WTC11 (cell line): ENCODE measurements at regions not wholly inside any gene's neighbourhood (a gene's known extent, or its start where the extent isn't known, plus 50 kb on each side); places are given as distances from the start of the nearest gene placed in this dataset.

Experiments used
- ATAC-seq: fragments of 200-7000 bp; cut with Tn5 transposase; 2 replicates; pipeline ENCODE4 v1.10.0; 2021; ENCODE audit warnings: mild to moderate bottlenecking, moderate library complexity
- CTCF ChIA-PET: fragments of 300-600 bp; sonication (Branson Sonifier 250); formaldehyde crosslinking; loops from one replicate; lab custom pipeline; 2021; ENCODE audit warnings: antibody characterized with exemption; lab: Charles Lee
- POLR2A ChIA-PET: fragments of 350-600 bp; sonication (Branson Sonifier 250); formaldehyde crosslinking; loops from one replicate; lab custom pipeline; 2021; ENCODE audit warnings: antibody characterized with exemption; lab: Charles Lee
- DNase-seq: peaks from one replicate; pipeline ENCODE4 v3.0.0; 2021; ENCODE audit warnings: low spot score
- H3K27ac Mint-ChIP-seq: 2 replicates; pipeline ENCODE4 v1.8.0; 2021; ENCODE audit warnings: mixed read lengths
- H3K27me3 Mint-ChIP-seq: 2 replicates; pipeline ENCODE4 v1.8.0; 2021; ENCODE audit warnings: low read depth, mild to moderate bottlenecking, moderate library complexity, mixed read lengths
- H3K36me3 Mint-ChIP-seq: 2 replicates; pipeline ENCODE4 v1.8.0; 2021; ENCODE audit warnings: mixed read lengths
- H3K4me1 Mint-ChIP-seq: 2 replicates; pipeline ENCODE4 v1.8.0; 2022; ENCODE audit warnings: mixed read lengths
- H3K4me3 Mint-ChIP-seq: 2 replicates; pipeline ENCODE4 v1.8.0; 2021; ENCODE audit warnings: mild to moderate bottlenecking, moderate library complexity, mixed read lengths
- H3K9me3 Mint-ChIP-seq: 2 replicates; pipeline ENCODE4 v1.8.0; 2021; ENCODE audit warnings: mixed read lengths
- AFF4 ChIP-seq: sonication (generic); formaldehyde crosslinking; IDR thresholded peaks from 2 replicates; pipeline ENCODE4 v1.8.1; 2023; ENCODE audit warnings: mild to moderate bottlenecking, missing genetic modification reagents, borderline replicate concordance
- E2F5 ChIP-seq: sonication (generic); formaldehyde crosslinking; IDR thresholded peaks from 2 replicates; pipeline ENCODE4 v1.8.1; 2022; ENCODE audit warnings: mild to moderate bottlenecking, moderate library complexity, missing genetic modification reagents
- EMX1 ChIP-seq: fragments of 250-450 bp; sonication (Bioruptor Pico); IDR thresholded peaks from 2 replicates; pipeline ENCODE4 v1.8.0; 2021; ENCODE audit warnings: mild to moderate bottlenecking
- MAX ChIP-seq: sonication (generic); formaldehyde crosslinking; IDR thresholded peaks from 2 replicates; pipeline ENCODE4 v1.8.0; 2022; ENCODE audit warnings: mild to moderate bottlenecking, missing genetic modification reagents
- MXD4 ChIP-seq: fragments of 250-450 bp; sonication (Bioruptor Pico); IDR thresholded peaks from 2 replicates; pipeline ENCODE4 v1.8.0; 2021; ENCODE audit warnings: mild to moderate bottlenecking, moderate library complexity, borderline replicate concordance
- NFE2L1 ChIP-seq: sonication (generic); formaldehyde crosslinking; IDR thresholded peaks from 2 replicates; pipeline ENCODE4 v1.8.1; 2023; ENCODE audit warnings: missing genetic modification reagents
- SMAD4 ChIP-seq: sonication (generic); formaldehyde crosslinking; IDR thresholded peaks from 2 replicates; pipeline ENCODE4 v1.8.0; 2022; ENCODE audit warnings: mild to moderate bottlenecking, missing genetic modification reagents
- SOX15 ChIP-seq: fragments of 250-450 bp; sonication (Bioruptor Pico); IDR thresholded peaks from 2 replicates; pipeline ENCODE4 v1.9.0; 2021; ENCODE audit warnings: mild to moderate bottlenecking
- TEAD1 ChIP-seq: sonication (generic); formaldehyde crosslinking; IDR thresholded peaks from 2 replicates; pipeline ENCODE4 v1.8.0; 2022; ENCODE audit warnings: mild to moderate bottlenecking, missing genetic modification reagents
- TP53 ChIP-seq: sonication (generic); formaldehyde crosslinking; IDR thresholded peaks from 2 replicates; pipeline ENCODE4 v1.8.1; 2023; ENCODE audit warnings: mild to moderate bottlenecking, missing genetic modification reagents
- USF1 ChIP-seq: sonication (generic); formaldehyde crosslinking; IDR thresholded peaks from 2 replicates; pipeline ENCODE4 v1.8.0; 2022; ENCODE audit warnings: mild to moderate bottlenecking, missing genetic modification reagents
- ZBTB21 ChIP-seq: sonication (generic); formaldehyde crosslinking; IDR thresholded peaks from 2 replicates; pipeline ENCODE4 v1.8.1; 2023; ENCODE audit warnings: mild to moderate bottlenecking, missing genetic modification reagents, borderline replicate concordance
- ZNF121 ChIP-seq: sonication (generic); formaldehyde crosslinking; IDR thresholded peaks from 2 replicates; pipeline ENCODE4 v1.8.0; 2023; ENCODE audit warnings: missing genetic modification reagents
- ZNF219 ChIP-seq: sonication (generic); formaldehyde crosslinking; IDR thresholded peaks from 2 replicates; pipeline ENCODE4 v1.8.0; 2023; ENCODE audit warnings: missing genetic modification reagents, mild to moderate bottlenecking, borderline replicate concordance
- ZNF263 ChIP-seq: sonication (generic); formaldehyde crosslinking; IDR thresholded peaks from 2 replicates; pipeline ENCODE4 v1.8.1; 2022; ENCODE audit warnings: low read depth, mild to moderate bottlenecking, moderate library complexity, missing genetic modification reagents
- ZNF317 ChIP-seq: sonication (generic); formaldehyde crosslinking; IDR thresholded peaks from 2 replicates; pipeline ENCODE4 v1.8.1; 2023; ENCODE audit warnings: low read depth, mild to moderate bottlenecking, moderate library complexity, missing genetic modification reagents, borderline replicate concordance
- ZNF423 ChIP-seq: fragments of 250-450 bp; sonication (Bioruptor Pico); IDR thresholded peaks from 2 replicates; pipeline ENCODE4 v2.1.2; 2022; ENCODE audit warnings: mild to moderate bottlenecking, moderate library complexity
- ZNF671 ChIP-seq: fragments of 250-450 bp; sonication (Bioruptor Pico); IDR thresholded peaks from 2 replicates; pipeline ENCODE4 v1.8.0; 2021; ENCODE audit warnings: mild to moderate bottlenecking
- ZSCAN18 ChIP-seq: fragments of 250-450 bp; sonication (Bioruptor Pico); IDR thresholded peaks from 2 replicates; pipeline ENCODE4 v2.1.2; 2022; ENCODE audit warnings: mild to moderate bottlenecking, moderate library complexity
- TF ChIP-seq, protein P1 (sequence below): fragments of 250-450 bp; sonication (Bioruptor Pico); IDR thresholded peaks from 2 replicates; pipeline ENCODE4 v1.9.0; 2021; ENCODE audit warnings: moderate library complexity, mild to moderate bottlenecking, inconsistent platforms, borderline replicate concordance
- TF ChIP-seq, protein P2 (sequence below): fragments of 250-450 bp; sonication (Bioruptor Pico); conservative IDR thresholded peaks from 2 replicates; pipeline ENCODE4 v1.9.0; 2021; ENCODE audit warnings: mild to moderate bottlenecking
- TF ChIP-seq, protein P3 (sequence below): sonication (generic); formaldehyde crosslinking; IDR thresholded peaks from 2 replicates; pipeline ENCODE4 v1.8.0; 2022; ENCODE audit warnings: mild to moderate bottlenecking, missing genetic modification reagents

DNA sequence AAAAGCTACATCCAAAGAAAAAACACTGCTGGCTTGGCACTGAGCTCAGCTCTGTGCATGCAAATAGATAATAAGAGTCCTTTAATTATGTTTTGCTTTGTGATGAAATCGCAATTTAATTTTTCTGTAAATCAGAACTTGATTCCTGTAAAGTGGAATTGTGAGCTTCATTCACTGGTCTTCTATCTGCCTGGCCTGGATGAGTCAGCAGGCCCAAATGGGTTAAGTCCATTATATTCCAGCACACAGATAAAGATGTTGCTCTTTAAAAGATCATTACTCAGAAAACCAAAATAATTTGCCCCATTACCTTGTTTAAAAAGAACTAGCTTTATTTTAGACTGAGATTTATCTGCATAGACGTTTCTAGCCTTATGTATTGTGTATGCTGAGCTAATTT is 90.4 kb downstream of the CARTPT start:
- Mint-ChIP-seq H3K36me3 (no peaks in the 10 kb centered on the region), H3K9me3 (peaks cover 4% of the 10 kb centered on the region)
- TF ChIP-seq ZBTB21 (CRISPR knock-in tag), result no peak
- TF ChIP-seq ZNF423, result no peak
- TF ChIP-seq USF1 (CRISPR knock-in tag), result no peak
- TF ChIP-seq SOX15, result no peak
- TF ChIP-seq MAX, result no peak
- TF ChIP-seq, protein P1, sequence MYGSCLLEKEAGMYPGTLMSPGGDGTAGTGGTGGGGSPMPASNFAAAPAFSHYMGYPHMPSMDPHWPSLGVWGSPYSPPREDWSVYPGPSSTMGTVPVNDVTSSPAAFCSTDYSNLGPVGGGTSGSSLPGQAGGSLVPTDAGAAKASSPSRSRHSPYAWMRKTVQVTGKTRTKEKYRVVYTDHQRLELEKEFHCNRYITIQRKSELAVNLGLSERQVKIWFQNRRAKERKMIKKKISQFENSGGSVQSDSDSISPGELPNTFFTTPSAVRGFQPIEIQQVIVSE (CRISPR knock-in tag), result no peak
- TF ChIP-seq ZNF263 (CRISPR knock-in tag), result no peak
- no peak for TF ChIP-seq AFF4
- TF ChIP-seq E2F5 (CRISPR knock-in tag), result no peak
- TF ChIP-seq, all 79 proteins: peak for 0
- ChIA-PET POLR2A (interaction anchor here (0.7 kb wide), 1 partner anchor 511 kb away, joined by 3 read pairs; the partner anchor contains the start of genes MRPS27 and PTCD2), CTCF (interaction anchor here (0.9 kb wide), 1 partner anchor 9 kb away, joined by 3 read pairs; no protein-coding TSS in a partner anchor)
- DNase-seq, result no peak
- Mint-ChIP-seq H3K27ac (no peak overlapping the region), H3K27me3 (no peaks in the 10 kb centered on the region), H3K4me3 (no peak overlapping the region), H3K4me1 (peaks cover 59% of the 10 kb centered on the region)
- ATAC-seq, result no peak

DNA sequence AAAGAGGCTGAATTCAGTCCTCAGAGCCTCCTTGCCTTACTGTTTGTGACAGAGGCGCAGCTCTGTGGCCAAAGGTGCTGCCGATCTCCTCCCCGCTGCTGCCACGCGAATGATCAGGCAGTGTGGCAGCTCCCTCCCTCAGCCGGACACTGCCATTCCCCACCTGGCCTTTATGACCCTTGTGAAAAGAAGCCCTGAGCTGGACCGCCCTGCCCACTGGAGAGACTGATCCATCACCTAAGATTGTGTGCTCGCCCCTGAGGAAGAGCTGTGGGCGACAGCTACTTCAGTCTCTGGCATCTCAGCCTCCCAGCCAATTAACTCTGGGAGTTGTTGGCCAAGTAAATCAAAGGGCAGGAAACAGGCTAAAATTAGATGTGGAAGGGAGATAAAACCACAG is 90.9 kb downstream of the CARTPT start:
- TF ChIP-seq NFE2L1 (no peak), TP53 (no peak), TEAD1 (CRISPR knock-in tag) (no peak), SMAD4 (CRISPR knock-in tag) (no peak), EMX1 (no peak), ZNF219 (CRISPR knock-in tag) (no peak), MXD4 (no peak), ZNF423 (no peak), ZNF671 (CRISPR knock-in tag) (no peak), ZNF121 (CRISPR knock-in tag) (no peak), ZSCAN18 (no peak), ZNF317 (CRISPR knock-in tag) (no peak)
- TF ChIP-seq, protein P2, sequence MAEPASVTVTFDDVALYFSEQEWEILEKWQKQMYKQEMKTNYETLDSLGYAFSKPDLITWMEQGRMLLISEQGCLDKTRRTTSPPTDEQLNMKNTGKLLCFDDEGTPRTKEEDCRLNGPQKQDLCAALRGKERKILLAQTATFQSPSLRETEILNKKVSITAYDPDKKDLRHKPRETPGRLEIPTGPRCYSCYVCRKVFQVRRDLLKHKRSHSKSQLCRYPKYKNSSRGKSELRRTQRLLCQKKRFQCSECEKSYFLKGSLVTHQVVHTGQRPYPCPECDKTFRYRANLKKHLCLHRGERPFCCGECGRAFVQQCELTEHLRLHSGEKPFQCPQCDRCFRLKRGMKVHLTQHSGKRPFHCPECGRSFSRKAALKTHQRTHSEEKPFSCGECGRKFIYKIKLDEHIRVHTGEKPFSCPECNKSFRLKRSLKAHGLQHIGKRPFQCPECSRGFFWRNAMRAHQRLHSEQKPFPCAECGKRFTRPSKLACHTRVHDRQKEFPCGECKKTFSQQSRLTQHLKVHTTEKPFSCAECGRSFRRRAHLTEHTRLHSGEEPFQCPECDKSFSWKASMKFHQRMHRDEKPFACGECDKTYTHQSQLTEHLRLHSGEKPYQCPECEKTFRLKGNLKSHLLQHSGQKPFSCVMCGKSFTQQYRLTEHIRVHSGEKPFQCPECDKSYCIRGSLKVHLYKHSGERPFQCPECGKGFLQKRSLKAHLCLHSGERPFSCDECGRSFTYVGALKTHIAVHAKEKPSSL (CRISPR knock-in tag), result no peak
- TF ChIP-seq, protein P3, sequence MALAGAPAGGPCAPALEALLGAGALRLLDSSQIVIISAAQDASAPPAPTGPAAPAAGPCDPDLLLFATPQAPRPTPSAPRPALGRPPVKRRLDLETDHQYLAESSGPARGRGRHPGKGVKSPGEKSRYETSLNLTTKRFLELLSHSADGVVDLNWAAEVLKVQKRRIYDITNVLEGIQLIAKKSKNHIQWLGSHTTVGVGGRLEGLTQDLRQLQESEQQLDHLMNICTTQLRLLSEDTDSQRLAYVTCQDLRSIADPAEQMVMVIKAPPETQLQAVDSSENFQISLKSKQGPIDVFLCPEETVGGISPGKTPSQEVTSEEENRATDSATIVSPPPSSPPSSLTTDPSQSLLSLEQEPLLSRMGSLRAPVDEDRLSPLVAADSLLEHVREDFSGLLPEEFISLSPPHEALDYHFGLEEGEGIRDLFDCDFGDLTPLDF (CRISPR knock-in tag), result no peak
- H3K9me3 Mint-ChIP-seq, result peaks cover 4% of the 10 kb centered on the region
- H3K4me3 Mint-ChIP-seq, result no peak overlapping the region
- H3K4me1 Mint-ChIP-seq, result peaks cover 56% of the 10 kb centered on the region
- H3K36me3 Mint-ChIP-seq, result no peaks in the 10 kb centered on the region
- no peak overlapping the region for H3K27ac Mint-ChIP-seq
- DNase-seq (no peak), ATAC-seq (peak; percentile 50)
- ChIA-PET POLR2A (interaction anchor here (0.7 kb wide), 1 partner anchor 510 kb away, joined by 3 read pairs; the partner anchor contains the start of genes MRPS27 and PTCD2), CTCF (no interaction called here)
- no peaks in the 10 kb centered on the region for H3K27me3 Mint-ChIP-seq
